ENCODE measurements at regions not wholly inside any gene's neighbourhood (a gene's known extent, or its start where the extent isn't known, plus 50 kb on each side); places are given as distances from the start of the nearest gene placed in this dataset.

- intact Hi-C loops (cut with micrococcal nuclease), result no loop called here
- CTCF ChIA-PET, result no interaction called here
- ATAC-seq (no peak), DNase-seq (no peak)
- peaks cover 1% of the 10 kb centered on the region for H3K27me3 Mint-ChIP-seq
- H3K9me3 Mint-ChIP-seq, result no peaks in the 10 kb centered on the region
- H3K4me3 Mint-ChIP-seq, result no peak overlapping the region
- POLR2A ChIA-PET, result no interaction called here
- no peak overlapping the region for H3K27ac Mint-ChIP-seq
- no peaks in the 10 kb centered on the region for H3K4me1 Mint-ChIP-seq (ENCODE audit: low read depth)
- TF ChIP-seq CTCF (IDR thresholded peaks at IDR 0.05), result no peak
- H3K36me3 Mint-ChIP-seq (ENCODE audit: low read depth), result no peaks in the 10 kb centered on the region
These were observed 513.2 kb upstream of the GOLIM4 start for GRCh38 chr3:168608926-168609325.

GRCh38 chr3:168604767-168605166 lies 509.0 kb upstream of the GOLIM4 start:
- no peak overlapping the region for H3K27ac Mint-ChIP-seq
- no peaks in the 10 kb centered on the region for H3K36me3 Mint-ChIP-seq (ENCODE audit: low read depth)
- CTCF ChIA-PET, result no interaction called here
- H3K27me3 Mint-ChIP-seq, result no peaks in the 10 kb centered on the region
- intact Hi-C loops (cut with micrococcal nuclease), result no loop called here
- POLR2A ChIA-PET, result no interaction called here
- no peaks in the 10 kb centered on the region for H3K9me3 Mint-ChIP-seq
- no peak for DNase-seq
- ATAC-seq, result no peak
- no peak for TF ChIP-seq CTCF (IDR thresholded peaks at IDR 0.05)
- no peak overlapping the region for H3K4me3 Mint-ChIP-seq
- no peaks in the 10 kb centered on the region for H3K4me1 Mint-ChIP-seq (ENCODE audit: low read depth)

GRCh38 chr3:168598250-168598649 lies 502.5 kb upstream of the GOLIM4 start:
- Mint-ChIP-seq H3K4me1 (ENCODE audit: low read depth) (no peaks in the 10 kb centered on the region), H3K9me3 (no peaks in the 10 kb centered on the region), H3K4me3 (no peak overlapping the region), H3K27me3 (no peaks in the 10 kb centered on the region), H3K27ac (no peak overlapping the region), H3K36me3 (ENCODE audit: low read depth) (no peaks in the 10 kb centered on the region)
- intact Hi-C loops (cut with micrococcal nuclease), result no loop called here
- TF ChIP-seq CTCF (IDR thresholded peaks at IDR 0.05), result no peak
- DNase-seq (no peak), ATAC-seq (no peak)
- ChIA-PET POLR2A (interaction anchor here (0.5 kb wide), 1 partner anchor 1672 kb away, joined by 3 read pairs; no protein-coding TSS in a partner anchor), CTCF (no interaction called here)

GRCh38 chr3:168596175-168596823 lies 500.6 kb upstream of the GOLIM4 start:
- TF ChIP-seq CTCF (IDR thresholded peaks at IDR 0.05), result no peak
- no peaks in the 10 kb centered on the region for H3K36me3 Mint-ChIP-seq (ENCODE audit: low read depth)
- DNase-seq (no peak), ATAC-seq (no peak)
- no peak overlapping the region for H3K27ac Mint-ChIP-seq
- intact Hi-C loops (cut with micrococcal nuclease), result no loop called here
- no peak overlapping the region for H3K4me3 Mint-ChIP-seq
- POLR2A ChIA-PET, result no interaction called here
- no peaks in the 10 kb centered on the region for H3K4me1 Mint-ChIP-seq (ENCODE audit: low read depth)
- no peaks in the 10 kb centered on the region for H3K27me3 Mint-ChIP-seq
- no peaks in the 10 kb centered on the region for H3K9me3 Mint-ChIP-seq
- CTCF ChIA-PET, result no interaction called here

- ChIA-PET POLR2A (no interaction called here), CTCF (no interaction called here)
- Mint-ChIP-seq H3K4me3 (no peak overlapping the region), H3K27me3 (no peaks in the 10 kb centered on the region), H3K27ac (no peak overlapping the region), H3K9me3 (no peaks in the 10 kb centered on the region), H3K4me1 (ENCODE audit: low read depth) (no peaks in the 10 kb centered on the region), H3K36me3 (ENCODE audit: low read depth) (no peaks in the 10 kb centered on the region)
- no peak for TF ChIP-seq CTCF (IDR thresholded peaks at IDR 0.05)
- ATAC-seq (no peak), DNase-seq (no peak)
- intact Hi-C loops (cut with micrococcal nuclease), result no loop called here
These were observed 495.9 kb upstream of the GOLIM4 start for GRCh38 chr3:168591587-168591986.

Data from activated CD8-positive, alpha-beta T cell treated with anti-CD3 and anti-CD28 coated beads for 36 hours (primary cell).